Gastroesophageal sphincter (tissue), 3 donors: ENCODE measurements at regions not wholly inside any gene's neighbourhood (a gene's known extent, or its start where the extent isn't known, plus 50 kb on each side); places are given as distances from the start of the nearest gene placed in this dataset.

Experiments
- CTCF ChIP-seq, 4 experiments: fragments of 200-600 bp in 2 of 4; fragments of 450-650 bp in 2 of 4; sonication (generic) in 1 of 4; IDR thresholded peaks; one replicate each; pipeline ENCODE4 v1.5.1; 2017 to 2019; ENCODE audit warnings: antibody characterized with exemption in 4 of 4, mild to moderate bottlenecking in 2 of 4, moderate library complexity in 2 of 4
- POLR2A ChIP-seq, 2 donors: fragments of 450-650 bp; IDR thresholded peaks; one replicate each; pipeline ENCODE4 v1.6.1; 2017; ENCODE audit warnings: antibody characterized with exemption in 2 of 2, mild to moderate bottlenecking in 2 of 2, moderate library complexity in 1 of 2
- POLR2AphosphoS5 ChIP-seq: sonication (generic); formaldehyde crosslinking; IDR thresholded peaks from one replicate; pipeline ENCODE4 v1.6.1; 2017; ENCODE audit warnings: antibody characterized with exemption

- TF ChIP-seq CTCF (IDR thresholded peaks at IDR 0.05) (no peak), POLR2AphosphoS5 (no peak), POLR2A (IDR thresholded peaks at IDR 0.05) (no peak)
Measured at GRCh38 chr19:28840891-28841290, 372.1 kb downstream of the UQCRFS1 start.
